Transverse colon (tissue), 4 donors: ENCODE measurements at regions not wholly inside any gene's neighbourhood (a gene's known extent, or its start where the extent isn't known, plus 50 kb on each side); places are given as distances from the start of the nearest gene placed in this dataset.

Source experiments
- EP300 ChIP-seq: sonication (generic); formaldehyde crosslinking; IDR thresholded peaks from one replicate; pipeline ENCODE4 v1.6.1; 2017; ENCODE audit warnings: antibody characterized with exemption, low read depth
- POLR2A ChIP-seq: fragments of 450-650 bp; IDR thresholded peaks from one replicate; pipeline ENCODE4 v1.6.1; 2016; ENCODE audit warnings: antibody characterized with exemption, mild to moderate bottlenecking, moderate library complexity
- POLR2AphosphoS5 ChIP-seq, 3 donors: sonication (generic); formaldehyde crosslinking; IDR thresholded peaks; one replicate each; pipeline ENCODE4 v1.6.1; 2016; ENCODE audit warnings: antibody characterized with exemption in 3 of 3
- TF ChIP-seq, protein P1 (sequence below), 5 experiments: fragments of 200-600 bp in 3 of 5; fragments of 450-650 bp in 2 of 5; sonication (generic) in 3 of 5; IDR thresholded peaks; 1 replicate in 2 of 5; 2 replicates in 3 of 5; pipeline ENCODE4 v1.5.1; 2016 to 2017; ENCODE audit warnings: antibody characterized with exemption in 5 of 5, inconsistent platforms in 3 of 5, mild to moderate bottlenecking in 2 of 5, moderate library complexity in 1 of 5

DNA sequence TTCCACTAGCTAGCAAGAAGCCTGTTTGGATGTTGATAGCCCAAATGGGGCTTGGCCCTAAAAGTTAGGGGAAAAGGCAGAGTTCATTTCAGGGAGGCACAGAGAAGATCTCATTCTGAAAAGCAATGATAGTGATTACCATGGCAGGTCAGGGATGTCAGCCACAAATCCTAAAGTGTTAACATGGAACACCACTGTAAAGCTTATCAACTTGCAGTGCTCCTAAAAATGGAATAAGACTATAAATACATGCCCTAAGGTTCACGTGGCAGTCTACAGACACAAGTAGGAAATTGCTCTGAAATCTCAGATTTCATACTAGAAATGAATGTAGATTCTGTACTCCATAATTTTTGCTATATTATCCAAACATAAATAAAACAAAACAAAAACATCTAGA is 280.0 kb upstream of the E2F7 start:
- TF ChIP-seq, protein P1, sequence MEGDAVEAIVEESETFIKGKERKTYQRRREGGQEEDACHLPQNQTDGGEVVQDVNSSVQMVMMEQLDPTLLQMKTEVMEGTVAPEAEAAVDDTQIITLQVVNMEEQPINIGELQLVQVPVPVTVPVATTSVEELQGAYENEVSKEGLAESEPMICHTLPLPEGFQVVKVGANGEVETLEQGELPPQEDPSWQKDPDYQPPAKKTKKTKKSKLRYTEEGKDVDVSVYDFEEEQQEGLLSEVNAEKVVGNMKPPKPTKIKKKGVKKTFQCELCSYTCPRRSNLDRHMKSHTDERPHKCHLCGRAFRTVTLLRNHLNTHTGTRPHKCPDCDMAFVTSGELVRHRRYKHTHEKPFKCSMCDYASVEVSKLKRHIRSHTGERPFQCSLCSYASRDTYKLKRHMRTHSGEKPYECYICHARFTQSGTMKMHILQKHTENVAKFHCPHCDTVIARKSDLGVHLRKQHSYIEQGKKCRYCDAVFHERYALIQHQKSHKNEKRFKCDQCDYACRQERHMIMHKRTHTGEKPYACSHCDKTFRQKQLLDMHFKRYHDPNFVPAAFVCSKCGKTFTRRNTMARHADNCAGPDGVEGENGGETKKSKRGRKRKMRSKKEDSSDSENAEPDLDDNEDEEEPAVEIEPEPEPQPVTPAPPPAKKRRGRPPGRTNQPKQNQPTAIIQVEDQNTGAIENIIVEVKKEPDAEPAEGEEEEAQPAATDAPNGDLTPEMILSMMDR (IDR thresholded peaks at IDR 0.05) = no peak
- TF ChIP-seq POLR2A = no peak
- no peak for TF ChIP-seq POLR2AphosphoS5 (IDR thresholded peaks at IDR 0.05)
- TF ChIP-seq EP300 = no peak
